Omental fat pad (tissue), 3 donors: ENCODE measurements at regions not wholly inside any gene's neighbourhood (a gene's known extent, or its start where the extent isn't known, plus 50 kb on each side); places are given as distances from the start of the nearest gene placed in this dataset.

ENCODE experiments used
- ATAC-seq: fragments of 150-250 bp; one replicate; pipeline ENCODE4 v1.9.1; 2016; ENCODE audit warnings: mild to moderate bottlenecking, moderate library complexity; ENCODE audit not compliant: low FRiP score
- DNase-seq: peaks from one replicate; pipeline ENCODE4 v3.0.0-alpha.2; 2019; ENCODE audit warnings: low spot score
- TF ChIP-seq, protein P1 (sequence below), 3 donors: fragments of 450-650 bp; IDR thresholded peaks; one replicate each; pipeline ENCODE4 v1.5.1; 2016 to 2017; ENCODE audit warnings: antibody characterized with exemption in 3 of 3, mild to moderate bottlenecking in 3 of 3, moderate library complexity in 2 of 3

GRCh38 chr4:59039046-59039445 is 1928.9 kb upstream of the IGFBP7 start:
- TF ChIP-seq, protein P1, sequence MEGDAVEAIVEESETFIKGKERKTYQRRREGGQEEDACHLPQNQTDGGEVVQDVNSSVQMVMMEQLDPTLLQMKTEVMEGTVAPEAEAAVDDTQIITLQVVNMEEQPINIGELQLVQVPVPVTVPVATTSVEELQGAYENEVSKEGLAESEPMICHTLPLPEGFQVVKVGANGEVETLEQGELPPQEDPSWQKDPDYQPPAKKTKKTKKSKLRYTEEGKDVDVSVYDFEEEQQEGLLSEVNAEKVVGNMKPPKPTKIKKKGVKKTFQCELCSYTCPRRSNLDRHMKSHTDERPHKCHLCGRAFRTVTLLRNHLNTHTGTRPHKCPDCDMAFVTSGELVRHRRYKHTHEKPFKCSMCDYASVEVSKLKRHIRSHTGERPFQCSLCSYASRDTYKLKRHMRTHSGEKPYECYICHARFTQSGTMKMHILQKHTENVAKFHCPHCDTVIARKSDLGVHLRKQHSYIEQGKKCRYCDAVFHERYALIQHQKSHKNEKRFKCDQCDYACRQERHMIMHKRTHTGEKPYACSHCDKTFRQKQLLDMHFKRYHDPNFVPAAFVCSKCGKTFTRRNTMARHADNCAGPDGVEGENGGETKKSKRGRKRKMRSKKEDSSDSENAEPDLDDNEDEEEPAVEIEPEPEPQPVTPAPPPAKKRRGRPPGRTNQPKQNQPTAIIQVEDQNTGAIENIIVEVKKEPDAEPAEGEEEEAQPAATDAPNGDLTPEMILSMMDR (IDR thresholded peaks at IDR 0.05): no peak
- DNase-seq (no peak), ATAC-seq (no peak)

DNA sequence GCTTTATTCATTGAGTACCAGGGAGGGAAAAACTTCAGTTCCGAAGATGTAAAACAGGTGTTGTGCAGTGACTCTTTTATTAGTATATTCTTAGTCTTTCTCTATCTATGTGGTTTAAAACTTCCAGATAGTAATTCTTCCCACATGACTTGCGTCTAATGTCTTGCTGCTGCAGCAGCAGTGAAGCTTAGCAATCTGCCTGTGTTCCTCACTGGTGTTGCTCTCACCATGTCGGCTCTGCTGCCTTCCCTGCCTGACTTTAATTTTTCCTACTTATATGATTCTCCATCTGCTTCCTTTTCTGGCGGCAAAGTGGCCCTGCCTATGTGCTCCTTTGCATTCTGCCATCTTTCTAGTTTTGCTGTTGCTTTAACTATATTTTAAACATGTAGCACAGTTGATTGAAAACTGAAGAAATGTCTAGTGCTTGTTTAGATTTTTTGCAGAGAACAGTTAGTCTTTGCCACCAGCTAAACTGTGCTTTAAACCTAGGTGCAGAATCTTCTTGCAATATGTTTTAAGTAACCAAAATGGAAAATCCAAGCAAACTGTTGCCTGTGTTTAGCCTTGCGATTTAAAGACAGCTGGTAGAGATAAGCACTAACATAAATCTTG is 1934.2 kb upstream of the IGFBP7 start:
- DNase-seq: no peak
- ATAC-seq: no peak
- TF ChIP-seq, protein P1 (IDR thresholded peaks at IDR 0.05): no peak

GRCh38 chr4:59054086-59054485 is 1943.9 kb upstream of the IGFBP7 start:
- TF ChIP-seq, protein P1 (IDR thresholded peaks at IDR 0.05): no peak
- no peak for ATAC-seq

GRCh38 chr4:59057804-59058203 is 1947.6 kb upstream of the IGFBP7 start:
- no peak for DNase-seq
- TF ChIP-seq, protein P1 (IDR thresholded peaks at IDR 0.05): no peak
- no peak for ATAC-seq

More at GRCh38 chr4:59054086-59054485, 1943.9 kb upstream of the IGFBP7 start:
- DNase-seq: no peak

DNA sequence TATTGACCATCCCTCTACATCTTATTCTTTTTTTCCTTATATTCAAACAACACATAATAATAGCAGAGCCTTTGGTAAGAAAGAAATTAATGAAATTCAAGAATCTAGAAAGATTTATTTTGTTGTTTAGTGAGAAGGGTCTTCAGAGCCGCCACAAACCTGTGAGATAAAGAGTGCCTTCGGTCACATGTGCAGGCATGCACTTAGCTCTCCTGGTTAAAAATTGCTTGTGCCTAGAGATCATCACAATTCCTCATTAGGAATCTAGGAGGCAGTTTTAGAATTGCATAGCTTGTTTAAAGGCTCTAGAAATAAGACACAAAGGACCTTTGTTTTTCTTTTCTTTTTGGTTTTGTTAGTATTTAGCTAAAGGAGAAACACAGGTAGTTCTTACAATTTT is 1948.4 kb upstream of the IGFBP7 start:
- no peak for ATAC-seq
- TF ChIP-seq, protein P1 (IDR thresholded peaks at IDR 0.05): no peak
- no peak for DNase-seq

- ATAC-seq: no peak
- TF ChIP-seq, protein P1 (IDR thresholded peaks at IDR 0.05): no peak
- no peak for DNase-seq
Observed at GRCh38 chr4:59060002-59060846, 1950.0 kb upstream of the IGFBP7 start.

DNA sequence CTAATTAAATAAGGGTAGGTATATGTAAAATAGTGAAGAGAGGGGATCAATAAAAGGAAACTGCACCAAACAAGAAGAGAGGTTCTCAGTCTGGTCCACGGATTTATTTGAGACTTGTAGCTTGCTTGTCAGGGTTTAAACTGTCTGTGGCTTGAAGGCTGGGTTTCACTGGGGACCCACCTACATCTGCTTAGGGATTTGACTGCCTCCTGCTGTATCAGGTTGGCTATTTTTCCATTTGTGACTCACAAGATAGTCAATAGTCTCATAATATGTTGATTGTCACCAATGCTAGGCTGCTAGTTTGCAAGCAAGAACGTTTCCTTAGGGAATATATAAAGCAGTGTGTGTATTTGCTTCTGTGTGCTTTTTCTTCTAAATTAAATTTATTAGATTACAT is 1950.7 kb upstream of the IGFBP7 start:
- no peak for DNase-seq
- TF ChIP-seq, protein P1 (IDR thresholded peaks at IDR 0.05): no peak
- no peak for ATAC-seq
